Neural progenitor cell (in vitro differentiated cells): ENCODE measurements at regions not wholly inside any gene's neighbourhood (a gene's known extent, or its start where the extent isn't known, plus 50 kb on each side); places are given as distances from the start of the nearest gene placed in this dataset.

Source experiments
- DNase-seq: peaks from one replicate; pipeline ENCODE4 v3.0.0-alpha.2; 2016; ENCODE audit warnings: low spot score
- H2AFZ ChIP-seq: fragments of 200-600 bp; sonication (generic); replicated peaks from 2 replicates; pipeline ENCODE4 v1.6.1; 2016; ENCODE audit warnings: antibody characterized with exemption
- H3F3A ChIP-seq: fragments of 200-600 bp; sonication (generic); 2 replicates; pipeline ENCODE4 v1.6.1; 2016; ENCODE audit warnings: antibody characterized with exemption, low read depth
- H3K27ac ChIP-seq: fragments of 200-600 bp; sonication (generic); 2 replicates; pipeline ENCODE4 v1.5.1; 2016; ENCODE audit warnings: mild to moderate bottlenecking
- H3K27me3 ChIP-seq: fragments of 200-600 bp; sonication (generic); 2 replicates; pipeline ENCODE4 v1.6.1; 2016; ENCODE audit warnings: mild to moderate bottlenecking, moderate library complexity
- H3K36me3 ChIP-seq: fragments of 200-600 bp; sonication (generic); 2 replicates; pipeline ENCODE4 v1.5.1; 2016
- H3K4me1 ChIP-seq: fragments of 200-600 bp; sonication (generic); 2 replicates; pipeline ENCODE4 v1.6.1; 2016; ENCODE audit warnings: mixed run types
- H3K4me2 ChIP-seq: fragments of 200-600 bp; sonication (generic); 2 replicates; pipeline ENCODE4 v1.6.1; 2016
- H3K4me3 ChIP-seq: fragments of 200-600 bp; sonication (generic); 2 replicates; pipeline ENCODE4 v1.5.1; 2016
- H3K79me2 ChIP-seq: fragments of 200-600 bp; sonication (generic); 2 replicates; pipeline ENCODE4 v1.6.1; 2016; ENCODE audit warnings: low read depth
- H3K9ac ChIP-seq: fragments of 200-600 bp; sonication (generic); 2 replicates; pipeline ENCODE4 v1.6.1; 2016
- H3K9me3 ChIP-seq: fragments of 200-600 bp; sonication (generic); 2 replicates; pipeline ENCODE4 v1.5.1; 2016; ENCODE audit warnings: low read depth
- H4K20me1 ChIP-seq: fragments of 200-600 bp; sonication (generic); 2 replicates; pipeline ENCODE4 v1.6.1; 2016; ENCODE audit warnings: low read depth
- H3K27ac Mint-ChIP-seq: 3 replicates; pipeline ENCODE4 v1.8.0; 2021; ENCODE audit warnings: mixed read lengths
- H3K27me3 Mint-ChIP-seq: 2 replicates; pipeline ENCODE4 v1.8.0; 2022; ENCODE audit warnings: low read depth, mild to moderate bottlenecking, inconsistent platforms, moderate library complexity, mixed read lengths; ENCODE audit not compliant: insufficient read depth
- H3K36me3 Mint-ChIP-seq: 3 replicates; pipeline ENCODE4 v1.8.0; 2021; ENCODE audit warnings: mixed read lengths
- H3K4me1 Mint-ChIP-seq: 3 replicates; pipeline ENCODE4 v1.8.0; 2021; ENCODE audit warnings: mixed read lengths
- H3K4me3 Mint-ChIP-seq: 3 replicates; pipeline ENCODE4 v1.8.0; 2021; ENCODE audit warnings: mild to moderate bottlenecking, moderate library complexity, mixed read lengths
- H3K9me3 Mint-ChIP-seq: 3 replicates; pipeline ENCODE4 v1.8.0; 2020; ENCODE audit warnings: mixed read lengths
- EZH2 ChIP-seq: fragments of 200-600 bp; sonication (generic); IDR thresholded peaks from 2 replicates; pipeline ENCODE4 v1.6.1; 2017; ENCODE audit warnings: antibody characterized with exemption, mild to moderate bottlenecking, moderate library complexity
- EZH2phosphoT487 ChIP-seq: fragments of 200-600 bp; sonication (generic); IDR thresholded peaks from 2 replicates; pipeline ENCODE4 v1.6.1; 2017; ENCODE audit warnings: antibody characterized with exemption
- TF ChIP-seq, protein P1 (sequence below): fragments of 200-600 bp; sonication (generic); IDR thresholded peaks from 2 replicates; pipeline ENCODE4 v1.5.1; 2017; ENCODE audit warnings: antibody characterized with exemption, mild to moderate bottlenecking

DNA sequence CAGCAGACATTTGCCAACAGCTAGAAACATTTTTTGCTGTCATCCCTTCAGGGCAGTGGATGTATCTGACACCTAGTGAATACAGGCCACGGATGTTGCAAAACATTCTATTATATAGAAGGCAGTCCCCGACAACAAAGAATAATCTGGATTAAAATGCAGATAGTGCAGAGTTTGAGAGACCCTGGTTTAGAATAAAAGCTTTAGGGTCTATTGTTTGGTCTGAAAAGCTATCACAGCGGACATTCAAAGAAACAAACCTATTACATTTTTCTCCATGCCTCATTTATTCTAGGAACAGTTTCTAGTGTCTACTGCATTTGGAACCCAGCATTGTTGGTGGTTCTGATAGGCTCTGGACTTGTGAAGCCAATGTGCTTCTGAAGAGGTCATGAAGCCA lies 316.3 kb downstream of the TGFB2 start:
- Histone ChIP-seq H3K36me3 (no peaks in the 10 kb centered on the region), H3K27me3 (no peaks in the 10 kb centered on the region), H2AFZ (no peak overlapping the region), H3K4me1 (no peaks in the 10 kb centered on the region), H3K4me2 (no peak overlapping the region), H3K27ac (no peak overlapping the region), H4K20me1 (no peaks in the 10 kb centered on the region), H3F3A (no peaks in the 10 kb centered on the region), H3K79me2 (no peaks in the 10 kb centered on the region), H3K9ac (no peak overlapping the region), H3K9me3 (no peaks in the 10 kb centered on the region), H3K4me3 (no peak overlapping the region)
- H3K4me3 Mint-ChIP-seq = no peak overlapping the region
- H3K27me3 Mint-ChIP-seq = no peaks in the 10 kb centered on the region
- H3K9me3 Mint-ChIP-seq = peaks cover 2% of the 10 kb centered on the region
- no peak for DNase-seq
- H3K36me3 Mint-ChIP-seq = no peaks in the 10 kb centered on the region
- H3K4me1 Mint-ChIP-seq = peaks cover 12% of the 10 kb centered on the region
- no peak overlapping the region for H3K27ac Mint-ChIP-seq
- TF ChIP-seq EZH2 (no peak), EZH2phosphoT487 (no peak)
- TF ChIP-seq, protein P1, sequence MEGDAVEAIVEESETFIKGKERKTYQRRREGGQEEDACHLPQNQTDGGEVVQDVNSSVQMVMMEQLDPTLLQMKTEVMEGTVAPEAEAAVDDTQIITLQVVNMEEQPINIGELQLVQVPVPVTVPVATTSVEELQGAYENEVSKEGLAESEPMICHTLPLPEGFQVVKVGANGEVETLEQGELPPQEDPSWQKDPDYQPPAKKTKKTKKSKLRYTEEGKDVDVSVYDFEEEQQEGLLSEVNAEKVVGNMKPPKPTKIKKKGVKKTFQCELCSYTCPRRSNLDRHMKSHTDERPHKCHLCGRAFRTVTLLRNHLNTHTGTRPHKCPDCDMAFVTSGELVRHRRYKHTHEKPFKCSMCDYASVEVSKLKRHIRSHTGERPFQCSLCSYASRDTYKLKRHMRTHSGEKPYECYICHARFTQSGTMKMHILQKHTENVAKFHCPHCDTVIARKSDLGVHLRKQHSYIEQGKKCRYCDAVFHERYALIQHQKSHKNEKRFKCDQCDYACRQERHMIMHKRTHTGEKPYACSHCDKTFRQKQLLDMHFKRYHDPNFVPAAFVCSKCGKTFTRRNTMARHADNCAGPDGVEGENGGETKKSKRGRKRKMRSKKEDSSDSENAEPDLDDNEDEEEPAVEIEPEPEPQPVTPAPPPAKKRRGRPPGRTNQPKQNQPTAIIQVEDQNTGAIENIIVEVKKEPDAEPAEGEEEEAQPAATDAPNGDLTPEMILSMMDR = no peak

DNA sequence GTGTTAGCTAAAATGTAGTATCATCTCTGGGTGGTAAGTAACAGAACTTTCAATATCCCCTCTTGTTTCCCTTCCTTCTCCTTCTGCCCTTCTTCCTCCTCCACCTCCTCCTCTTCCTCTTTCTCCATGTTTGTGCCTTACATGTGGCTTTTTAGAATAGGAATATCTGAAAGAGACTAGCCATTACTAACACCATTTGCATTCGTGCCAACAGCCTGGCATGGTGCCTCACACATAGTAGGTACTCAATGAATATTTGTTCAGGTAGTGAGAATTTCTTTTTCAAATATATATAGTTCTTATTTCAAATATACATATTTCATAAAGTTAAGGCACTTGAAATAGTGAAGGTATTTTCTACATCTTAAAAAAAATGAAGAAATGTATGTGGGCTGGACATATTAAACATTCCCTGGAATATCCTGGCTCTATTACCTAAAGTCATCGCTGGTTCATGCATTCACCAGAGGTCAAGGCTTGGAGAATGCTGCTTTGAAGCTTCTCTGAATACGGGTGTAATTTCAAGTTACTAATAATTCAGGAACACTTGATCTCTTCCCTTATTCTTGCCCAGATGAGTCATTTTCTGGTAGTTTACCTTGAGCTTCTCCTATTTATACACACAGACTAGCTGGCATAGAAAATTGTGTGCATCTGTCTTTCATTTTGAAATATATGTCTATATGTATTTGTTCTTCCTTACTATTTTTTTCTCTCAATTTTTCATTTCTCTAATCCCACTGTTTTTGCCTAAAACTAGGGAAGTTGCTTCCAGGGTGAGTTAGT lies 319.4 kb downstream of the TGFB2 start:
- H3K4me3 ChIP-seq = no peak overlapping the region
- H3K27me3 ChIP-seq = no peaks in the 10 kb centered on the region
- no peaks in the 10 kb centered on the region for H3K4me1 ChIP-seq
- H3K79me2 ChIP-seq = no peaks in the 10 kb centered on the region
- Mint-ChIP-seq H3K9me3 (peaks cover 4% of the 10 kb centered on the region), H3K27ac (no peak overlapping the region), H3K27me3 (peaks cover 2% of the 10 kb centered on the region), H3K4me3 (no peak overlapping the region), H3K36me3 (no peaks in the 10 kb centered on the region), H3K4me1 (peaks cover 6% of the 10 kb centered on the region)
- H3K36me3 ChIP-seq = no peaks in the 10 kb centered on the region
- no peak overlapping the region for H2AFZ ChIP-seq
- no peaks in the 10 kb centered on the region for H3F3A ChIP-seq
- H3K4me2 ChIP-seq = no peak overlapping the region
- H3K9me3 ChIP-seq = no peaks in the 10 kb centered on the region
- no peaks in the 10 kb centered on the region for H4K20me1 ChIP-seq
- no peak for DNase-seq
- H3K27ac ChIP-seq = no peak overlapping the region
- no peak overlapping the region for H3K9ac ChIP-seq
- TF ChIP-seq EZH2phosphoT487 (no peak), EZH2 (no peak)
- TF ChIP-seq, protein P1 = no peak

DNA sequence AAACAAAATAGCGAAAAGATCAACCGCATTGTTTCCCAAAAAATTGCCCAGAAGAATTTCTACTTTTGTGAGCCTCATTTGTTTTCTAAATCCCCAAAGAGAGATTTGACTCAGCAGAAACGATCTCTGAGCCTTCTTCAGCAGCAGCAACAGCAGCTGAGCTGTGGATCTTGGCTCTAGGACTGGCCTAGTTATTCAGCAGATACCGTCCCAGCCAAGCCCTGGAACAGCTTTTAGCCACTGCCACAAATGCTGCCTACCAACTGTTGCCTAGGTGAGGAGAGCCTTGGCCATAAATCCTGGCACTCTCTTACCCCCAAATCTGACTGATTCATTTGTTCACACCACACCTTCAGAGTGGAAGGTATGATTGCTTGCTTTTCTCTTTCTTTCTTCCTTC lies 320.1 kb downstream of the TGFB2 start:
- Histone ChIP-seq H3F3A (no peaks in the 10 kb centered on the region), H3K9me3 (no peaks in the 10 kb centered on the region), H3K79me2 (no peaks in the 10 kb centered on the region), H3K9ac (no peak overlapping the region), H3K27ac (no peak overlapping the region), H4K20me1 (no peaks in the 10 kb centered on the region), H3K4me1 (no peaks in the 10 kb centered on the region), H3K4me2 (no peak overlapping the region), H2AFZ (peak overlapping the region; percentile 31), H3K4me3 (no peak overlapping the region), H3K27me3 (no peaks in the 10 kb centered on the region), H3K36me3 (no peaks in the 10 kb centered on the region)
- TF ChIP-seq EZH2 (no peak), EZH2phosphoT487 (no peak)
- TF ChIP-seq, protein P1 = no peak
- Mint-ChIP-seq H3K4me3 (no peak overlapping the region), H3K9me3 (peaks cover 7% of the 10 kb centered on the region), H3K4me1 (peaks cover 6% of the 10 kb centered on the region), H3K36me3 (no peaks in the 10 kb centered on the region), H3K27me3 (peaks cover 2% of the 10 kb centered on the region), H3K27ac (no peak overlapping the region)
- DNase-seq = no peak
